ENCODE measurements at regions not wholly inside any gene's neighbourhood (a gene's known extent, or its start where the extent isn't known, plus 50 kb on each side); places are given as distances from the start of the nearest gene placed in this dataset.
"Not testable (repeated sequence)": the region's sequence is repeated elsewhere in the genome, so short reads cannot be mapped to it uniquely, and the experiment has no call there.

DNA sequence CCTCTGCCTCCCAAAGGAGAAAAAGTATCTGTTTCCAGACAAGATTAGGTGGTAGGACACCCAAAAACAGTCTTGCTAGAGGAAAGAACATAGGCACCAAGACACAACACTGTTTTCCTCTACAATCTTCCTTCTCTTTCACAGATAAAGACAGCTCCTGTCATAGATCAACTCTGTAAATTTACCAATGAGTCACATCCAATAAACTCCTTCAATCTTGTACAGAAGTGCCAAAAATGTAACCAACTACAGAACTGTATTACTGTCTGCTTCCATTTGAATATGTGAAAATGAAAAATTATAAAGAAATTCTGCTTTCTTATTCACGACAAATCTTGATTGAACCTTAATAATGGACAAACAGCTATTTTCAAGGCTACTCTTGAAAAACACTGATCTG lies 286.9 kb downstream of the PLK2 start:
- CTCF ChIA-PET: no interaction called here
- POLR2A ChIA-PET: no interaction called here

DNA sequence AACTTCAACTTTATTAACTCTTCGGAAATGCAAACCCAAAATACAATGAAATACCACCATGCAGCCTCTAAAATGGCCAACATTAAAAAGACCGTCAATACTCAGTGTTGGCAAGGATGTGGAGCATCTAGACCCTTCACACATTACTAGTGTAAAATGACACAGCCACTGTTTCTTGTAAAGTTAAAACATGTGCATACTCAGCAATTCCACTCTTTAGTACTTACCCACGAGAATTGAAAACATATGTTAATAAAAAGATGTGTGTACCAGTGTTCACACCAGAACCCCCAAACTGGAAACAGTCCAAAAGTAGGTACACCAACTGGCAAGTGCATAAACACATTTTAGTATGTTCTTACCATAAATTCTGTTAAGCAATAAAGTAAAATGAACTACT lies 294.7 kb downstream of the PLK2 start:
- Histone ChIP-seq H3K9me3 (ENCODE audit: control extremely low read depth in 1 of 5, control insufficient read depth in 4 of 5, insufficient read depth in 2 of 5, low read depth in 1 of 5, low read length in 4 of 5) (peaks cover 0 to 4% (median 0%) of the 10 kb centered on the region in 5 experiments), H3K4me1 (ENCODE audit: control extremely low read depth in 1 of 4, control insufficient read depth in 4 of 4, insufficient read depth in 4 of 4, low read length in 3 of 4) (no peaks in the 10 kb centered on the region), H3K36me3 (ENCODE audit: control insufficient read depth in 4 of 4, insufficient read depth in 4 of 4, low read length in 3 of 4) (no peaks in the 10 kb centered on the region), H3K4me3 (ENCODE audit: control insufficient read depth in 1 of 7, extremely low read depth in 1 of 7, insufficient read depth in 4 of 7, low read depth in 2 of 7, low read length in 6 of 7) (no peak overlapping the region), H3K27ac (ENCODE audit: insufficient read depth in 1 of 2, low read depth in 1 of 2, low read length in 2 of 2, poor library complexity in 1 of 2, severe bottlenecking in 2 of 2) (no peak overlapping the region), H3K27me3 (replicated peaks in 2 of 5; ENCODE audit: control insufficient read depth in 4 of 5, insufficient read depth in 5 of 5, low read length in 4 of 5) (no peaks in the 10 kb centered on the region)
- ChIA-PET POLR2A (no interaction called here), CTCF (no interaction called here)
- WGBS (ENCODE audit: insufficient coverage): 100% methylated on average over 1 of the region's 3 CpGs
- DNase-seq: no peak

More for the DNA sequence above, 286.9 kb downstream of the PLK2 start:
- Histone ChIP-seq H3K4me3 (ENCODE audit: control insufficient read depth in 1 of 7, extremely low read depth in 1 of 7, insufficient read depth in 4 of 7, low read depth in 2 of 7, low read length in 6 of 7) (no peak overlapping the region), H3K9me3 (ENCODE audit: control extremely low read depth in 1 of 5, control insufficient read depth in 4 of 5, insufficient read depth in 2 of 5, low read depth in 1 of 5, low read length in 4 of 5) (no peaks in the 10 kb centered on the region), H3K27me3 (replicated peaks in 2 of 5; ENCODE audit: control insufficient read depth in 4 of 5, insufficient read depth in 5 of 5, low read length in 4 of 5) (no peaks in the 10 kb centered on the region), H3K36me3 (ENCODE audit: control insufficient read depth in 4 of 4, insufficient read depth in 4 of 4, low read length in 3 of 4) (no peaks in the 10 kb centered on the region), H3K27ac (ENCODE audit: insufficient read depth in 1 of 2, low read depth in 1 of 2, low read length in 2 of 2, poor library complexity in 1 of 2, severe bottlenecking in 2 of 2) (no peak overlapping the region), H3K4me1 (ENCODE audit: control extremely low read depth in 1 of 4, control insufficient read depth in 4 of 4, insufficient read depth in 4 of 4, low read length in 3 of 4) (no peaks in the 10 kb centered on the region)
- no CpG with 5 or more reads among the region's 1 CpG for WGBS (ENCODE audit: insufficient coverage)
- no peak for DNase-seq

DNA sequence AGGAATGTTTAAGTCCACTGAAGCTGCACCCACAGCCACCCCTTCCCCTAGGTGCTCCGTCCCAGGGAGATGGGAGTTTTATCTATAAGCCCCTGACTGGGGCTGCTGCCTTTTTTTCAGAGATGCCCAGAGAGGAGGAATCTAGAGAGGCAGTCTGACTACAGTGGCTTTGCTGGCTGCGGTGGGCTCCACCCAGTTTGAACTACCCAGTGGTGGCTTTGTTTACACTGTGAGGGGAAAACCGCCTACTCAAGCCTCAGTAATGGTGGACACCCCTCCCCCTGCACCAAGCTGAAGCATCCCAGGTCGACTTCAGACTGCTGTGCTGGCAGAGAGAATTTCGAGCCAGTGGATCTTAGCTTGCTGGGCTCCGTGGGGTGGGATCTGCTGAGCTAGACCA lies 298.0 kb downstream of the PLK2 start:
- H3K4me3 ChIP-seq (ENCODE audit: control insufficient read depth in 1 of 7, extremely low read depth in 1 of 7, insufficient read depth in 4 of 7, low read depth in 2 of 7, low read length in 6 of 7); H3K36me3 ChIP-seq (ENCODE audit: control insufficient read depth in 4 of 4, insufficient read depth in 4 of 4, low read length in 3 of 4); H3K4me1 ChIP-seq (ENCODE audit: control extremely low read depth in 1 of 4, control insufficient read depth in 4 of 4, insufficient read depth in 4 of 4, low read length in 3 of 4); POLR2A ChIA-PET; DNase-seq; H3K27ac ChIP-seq (ENCODE audit: insufficient read depth in 1 of 2, low read depth in 1 of 2, low read length in 2 of 2, poor library complexity in 1 of 2, severe bottlenecking in 2 of 2); H3K27me3 ChIP-seq (replicated peaks in 2 of 5; ENCODE audit: control insufficient read depth in 4 of 5, insufficient read depth in 5 of 5, low read length in 4 of 5); H3K9me3 ChIP-seq (ENCODE audit: control extremely low read depth in 1 of 5, control insufficient read depth in 4 of 5, insufficient read depth in 2 of 5, low read depth in 1 of 5, low read length in 4 of 5): not testable (repeated sequence)
- WGBS (ENCODE audit: insufficient coverage): 100% methylated on average over 4 of the region's 6 CpGs
- CTCF ChIA-PET: interaction anchor here (1.8 kb wide), 1 partner anchor 17 kb away, joined by 3 read pairs; no protein-coding TSS in a partner anchor

DNA sequence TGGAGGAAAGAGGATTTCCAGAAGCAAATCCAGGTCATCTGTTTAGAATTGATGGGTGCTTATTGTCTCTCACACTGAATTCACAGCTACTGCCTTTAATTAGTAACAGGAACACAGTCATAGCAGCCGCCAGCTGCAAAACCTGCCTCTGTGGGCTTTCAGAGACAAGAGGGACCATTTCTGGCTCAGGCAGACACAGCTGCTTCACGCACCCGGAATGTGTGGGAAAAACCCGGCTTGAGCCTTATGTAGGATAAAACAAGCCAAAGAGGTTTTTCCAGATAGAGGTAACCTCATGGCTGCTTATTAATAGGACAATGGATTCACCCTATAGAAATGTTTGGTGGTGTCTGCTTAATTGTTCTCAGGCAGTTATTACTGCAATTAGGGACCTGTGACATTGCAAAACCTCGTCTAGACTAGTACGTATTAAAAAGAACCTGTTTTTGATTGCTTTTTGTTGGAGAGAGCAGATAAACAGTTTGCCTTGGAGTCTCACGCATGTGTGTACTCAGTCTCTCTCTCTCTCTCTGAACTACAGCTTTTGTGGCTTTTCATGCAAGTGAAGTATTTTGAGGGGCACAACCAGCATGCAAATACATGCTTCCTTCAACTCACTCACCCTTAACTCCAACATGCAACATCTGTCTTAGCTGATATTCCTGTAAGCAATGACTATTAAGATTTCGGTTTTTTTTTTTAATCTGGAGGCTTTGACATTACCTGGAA lies 302.7 kb downstream of the PLK2 start:
- Histone ChIP-seq H3K27me3 (replicated peaks in 2 of 5; ENCODE audit: control insufficient read depth in 4 of 5, insufficient read depth in 5 of 5, low read length in 4 of 5) (no peaks in the 10 kb centered on the region), H3K9me3 (ENCODE audit: control extremely low read depth in 1 of 5, control insufficient read depth in 4 of 5, insufficient read depth in 2 of 5, low read depth in 1 of 5, low read length in 4 of 5) (peaks cover 0 to 4% (median 0%) of the 10 kb centered on the region in 5 experiments), H3K4me1 (ENCODE audit: control extremely low read depth in 1 of 4, control insufficient read depth in 4 of 4, insufficient read depth in 4 of 4, low read length in 3 of 4) (no peaks in the 10 kb centered on the region), H3K36me3 (ENCODE audit: control insufficient read depth in 4 of 4, insufficient read depth in 4 of 4, low read length in 3 of 4) (no peaks in the 10 kb centered on the region), H3K4me3 (ENCODE audit: control insufficient read depth in 1 of 7, extremely low read depth in 1 of 7, insufficient read depth in 4 of 7, low read depth in 2 of 7, low read length in 6 of 7) (no peak overlapping the region), H3K27ac (ENCODE audit: insufficient read depth in 1 of 2, low read depth in 1 of 2, low read length in 2 of 2, poor library complexity in 1 of 2, severe bottlenecking in 2 of 2) (no peak overlapping the region)
- whole genome bisulfite sequencing (ENCODE audit: insufficient coverage): 75% methylated on average over 8 of the region's 8 CpGs
- ChIA-PET POLR2A (no interaction called here), CTCF (interaction anchor here (0.7 kb wide), 1 partner anchor 55 kb away, joined by 3 read pairs; no protein-coding TSS in a partner anchor)
- DNase-seq: no peak

DNA sequence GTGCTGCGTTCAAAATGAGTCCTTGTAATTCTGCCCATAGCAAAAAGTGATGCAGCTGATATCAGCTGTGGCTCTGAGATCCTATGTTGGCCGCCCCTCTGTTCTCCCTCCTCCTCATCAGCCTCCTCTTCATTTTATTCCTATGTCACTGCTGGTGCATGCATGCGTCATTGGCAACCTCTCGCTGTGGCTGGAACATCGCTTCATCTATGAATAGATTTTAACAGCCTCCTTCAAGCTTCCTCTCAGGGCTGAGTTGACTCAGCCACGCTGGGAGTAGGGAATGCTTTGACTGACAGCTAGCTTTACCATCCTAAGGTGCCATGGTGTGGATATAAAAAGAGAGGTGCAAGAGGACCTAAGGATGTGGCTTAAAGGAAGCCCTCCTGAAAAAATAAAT lies 303.5 kb downstream of the PLK2 start:
- Histone ChIP-seq H3K36me3 (ENCODE audit: control insufficient read depth in 4 of 4, insufficient read depth in 4 of 4, low read length in 3 of 4) (no peaks in the 10 kb centered on the region), H3K4me1 (ENCODE audit: control extremely low read depth in 1 of 4, control insufficient read depth in 4 of 4, insufficient read depth in 4 of 4, low read length in 3 of 4) (no peaks in the 10 kb centered on the region), H3K27me3 (replicated peaks in 2 of 5; ENCODE audit: control insufficient read depth in 4 of 5, insufficient read depth in 5 of 5, low read length in 4 of 5) (no peaks in the 10 kb centered on the region), H3K27ac (ENCODE audit: insufficient read depth in 1 of 2, low read depth in 1 of 2, low read length in 2 of 2, poor library complexity in 1 of 2, severe bottlenecking in 2 of 2) (no peak overlapping the region), H3K9me3 (ENCODE audit: control extremely low read depth in 1 of 5, control insufficient read depth in 4 of 5, insufficient read depth in 2 of 5, low read depth in 1 of 5, low read length in 4 of 5) (peaks cover 0 to 4% (median 0%) of the 10 kb centered on the region in 5 experiments), H3K4me3 (ENCODE audit: control insufficient read depth in 1 of 7, extremely low read depth in 1 of 7, insufficient read depth in 4 of 7, low read depth in 2 of 7, low read length in 6 of 7) (no peak overlapping the region)
- CTCF ChIA-PET: no interaction called here
- POLR2A ChIA-PET: no interaction called here
- 84% methylated on average over 4 of the region's 6 CpGs for WGBS (ENCODE audit: insufficient coverage)
- no peak for DNase-seq

DNA sequence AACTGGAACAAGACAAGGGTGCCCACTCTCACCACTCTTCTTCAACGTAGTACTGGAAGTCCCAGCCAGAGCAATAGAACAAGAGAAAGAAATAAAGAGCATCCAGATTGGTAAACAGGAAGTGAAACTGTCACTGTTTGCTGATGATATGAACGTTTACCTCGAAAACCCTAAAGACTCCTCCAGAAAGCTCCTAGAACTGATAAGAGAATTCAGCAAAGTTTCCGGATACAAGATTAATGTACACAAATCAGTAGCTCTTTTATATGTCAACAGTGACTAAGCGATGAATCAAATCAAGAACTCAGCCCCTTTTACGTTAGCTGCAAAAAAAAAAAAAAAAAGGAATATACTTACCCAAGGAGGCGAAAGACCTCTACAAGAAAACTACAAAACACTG lies 306.6 kb downstream of the PLK2 start:
- no peak overlapping the region for H3K4me3 ChIP-seq (ENCODE audit: control insufficient read depth in 1 of 7, extremely low read depth in 1 of 7, insufficient read depth in 4 of 7, low read depth in 2 of 7, low read length in 6 of 7)
- no peaks in the 10 kb centered on the region for H3K4me1 ChIP-seq (ENCODE audit: control extremely low read depth in 1 of 4, control insufficient read depth in 4 of 4, insufficient read depth in 4 of 4, low read length in 3 of 4)
- WGBS (ENCODE audit: insufficient coverage): 94% methylated on average over 4 of the region's 7 CpGs
- no peak for DNase-seq
- H3K9me3 ChIP-seq (ENCODE audit: control extremely low read depth in 1 of 5, control insufficient read depth in 4 of 5, insufficient read depth in 2 of 5, low read depth in 1 of 5, low read length in 4 of 5): no peaks in the 10 kb centered on the region
- CTCF ChIA-PET: interaction anchor here (0.6 to 0.7 kb wide), 2 partner anchors 24 to 150 kb away, joined by 3 read pairs; no protein-coding TSS in a partner anchor
- H3K27me3 ChIP-seq (replicated peaks in 2 of 5; ENCODE audit: control insufficient read depth in 4 of 5, insufficient read depth in 5 of 5, low read length in 4 of 5): no peaks in the 10 kb centered on the region
- H3K27ac ChIP-seq (ENCODE audit: insufficient read depth in 1 of 2, low read depth in 1 of 2, low read length in 2 of 2, poor library complexity in 1 of 2, severe bottlenecking in 2 of 2): no peak overlapping the region
- POLR2A ChIA-PET: no interaction called here
- no peaks in the 10 kb centered on the region for H3K36me3 ChIP-seq (ENCODE audit: control insufficient read depth in 4 of 4, insufficient read depth in 4 of 4, low read length in 3 of 4)

DNA sequence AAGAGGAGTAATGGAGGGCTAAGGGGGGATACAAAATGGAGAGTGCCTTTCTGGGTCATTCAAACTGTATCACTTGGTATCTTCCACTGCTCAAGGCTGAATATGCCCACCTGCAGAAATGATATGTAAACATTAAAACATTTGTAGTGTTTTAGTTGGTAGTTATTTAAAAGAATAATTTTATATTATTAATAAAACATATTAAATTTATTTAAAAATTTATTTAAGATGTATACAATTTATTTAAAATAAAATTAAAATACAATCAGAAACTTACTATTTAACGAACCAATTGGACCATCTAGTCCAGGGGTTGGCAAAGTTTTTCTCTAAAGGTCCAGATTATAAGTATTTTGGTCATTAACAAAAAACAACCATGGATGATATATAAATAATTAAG lies 308.5 kb downstream of the PLK2 start:
- ChIA-PET POLR2A (no interaction called here), CTCF (no interaction called here)
- no CpG with 5 or more reads among the region's 1 CpG for WGBS (ENCODE audit: insufficient coverage)
- no peaks in the 10 kb centered on the region for H3K36me3 ChIP-seq (ENCODE audit: control insufficient read depth in 4 of 4, insufficient read depth in 4 of 4, low read length in 3 of 4)
- no peak overlapping the region for H3K4me3 ChIP-seq (ENCODE audit: control insufficient read depth in 1 of 7, extremely low read depth in 1 of 7, insufficient read depth in 4 of 7, low read depth in 2 of 7, low read length in 6 of 7)
- H3K9me3 ChIP-seq (ENCODE audit: control extremely low read depth in 1 of 5, control insufficient read depth in 4 of 5, insufficient read depth in 2 of 5, low read depth in 1 of 5, low read length in 4 of 5): no peaks in the 10 kb centered on the region
- no peak for DNase-seq
- no peaks in the 10 kb centered on the region for H3K27me3 ChIP-seq (replicated peaks in 2 of 5; ENCODE audit: control insufficient read depth in 4 of 5, insufficient read depth in 5 of 5, low read length in 4 of 5)
- H3K4me1 ChIP-seq (ENCODE audit: control extremely low read depth in 1 of 4, control insufficient read depth in 4 of 4, insufficient read depth in 4 of 4, low read length in 3 of 4): no peaks in the 10 kb centered on the region
- no peak overlapping the region for H3K27ac ChIP-seq (ENCODE audit: insufficient read depth in 1 of 2, low read depth in 1 of 2, low read length in 2 of 2, poor library complexity in 1 of 2, severe bottlenecking in 2 of 2)

Data from common myeloid progenitor, CD34-positive (primary cell).